ENCODE measurements at regions not wholly inside any gene's neighbourhood (a gene's known extent, or its start where the extent isn't known, plus 50 kb on each side); places are given as distances from the start of the nearest gene placed in this dataset.

GRCh38 chr3:147132168-147132567 is 274.2 kb downstream of the ZIC4 start:
- no peak overlapping the region for H3K4ac ChIP-seq (ENCODE audit: low read depth, low read length)
- no peak for DNase-seq
- no peaks in the 10 kb centered on the region for H3K79me2 ChIP-seq (ENCODE audit: control insufficient read depth, insufficient read depth, low read length)
- no peak overlapping the region for H4K5ac ChIP-seq (ENCODE audit: low read length)
- H2BK120ac ChIP-seq (ENCODE audit: low read depth, low read length) = no peak overlapping the region
- no CpG with 5 or more reads among the region's 1 CpG for WGBS (ENCODE audit: extremely low coverage, insufficient coverage, low lambda C conversion rate)
- H3K4me1 ChIP-seq (ENCODE audit: control insufficient read depth, low read depth, low read length) = no peaks in the 10 kb centered on the region
- no peak overlapping the region for H3K4me3 ChIP-seq (ENCODE audit: low read length)
- H3K27me3 ChIP-seq (ENCODE audit: insufficient read depth, low read length, poor library complexity) = no peaks in the 10 kb centered on the region
- no peak overlapping the region for H3K18ac ChIP-seq (ENCODE audit: low read length)
- no peaks in the 10 kb centered on the region for H3K36me3 ChIP-seq (ENCODE audit: control insufficient read depth, insufficient read depth, low read length)
- H2BK5ac ChIP-seq (ENCODE audit: low read length) = no peak overlapping the region
- no peak overlapping the region for H3K56ac ChIP-seq (ENCODE audit: low read length)
- no peak overlapping the region for H2BK15ac ChIP-seq (replicated peaks; ENCODE audit: low read depth)
- no peak overlapping the region for H3K9ac ChIP-seq (ENCODE audit: low read length)
- no peak overlapping the region for H3K27ac ChIP-seq (ENCODE audit: low read depth, low read length)
- no peak overlapping the region for H2AK5ac ChIP-seq (ENCODE audit: low read length)
- H4K8ac ChIP-seq (ENCODE audit: low read depth, low read length) = no peak overlapping the region
- H3K23ac ChIP-seq (ENCODE audit: low read length) = no peak overlapping the region
- H3K79me1 ChIP-seq (ENCODE audit: low read length) = no peaks in the 10 kb centered on the region
- H3K4me2 ChIP-seq (ENCODE audit: low read length) = no peak overlapping the region

GRCh38 chr3:147130461-147130860 is 275.9 kb downstream of the ZIC4 start:
- Histone ChIP-seq H3K18ac (ENCODE audit: low read length) (no peak overlapping the region), H2BK15ac (replicated peaks; ENCODE audit: low read depth) (no peak overlapping the region), H2BK5ac (ENCODE audit: low read length) (no peak overlapping the region), H4K5ac (ENCODE audit: low read length) (no peak overlapping the region), H4K8ac (ENCODE audit: low read depth, low read length) (no peak overlapping the region), H3K79me2 (ENCODE audit: control insufficient read depth, insufficient read depth, low read length) (no peaks in the 10 kb centered on the region), H3K56ac (ENCODE audit: low read length) (no peak overlapping the region), H3K4me1 (ENCODE audit: control insufficient read depth, low read depth, low read length) (no peaks in the 10 kb centered on the region), H3K4ac (ENCODE audit: low read depth, low read length) (no peak overlapping the region), H3K4me2 (ENCODE audit: low read length) (no peak overlapping the region), H3K9ac (ENCODE audit: low read length) (no peak overlapping the region), H3K27me3 (ENCODE audit: insufficient read depth, low read length, poor library complexity) (no peaks in the 10 kb centered on the region), H2BK120ac (ENCODE audit: low read depth, low read length) (no peak overlapping the region), H3K79me1 (ENCODE audit: low read length) (no peaks in the 10 kb centered on the region), H3K4me3 (ENCODE audit: low read length) (no peak overlapping the region), H3K27ac (ENCODE audit: low read depth, low read length) (no peak overlapping the region), H3K36me3 (ENCODE audit: control insufficient read depth, insufficient read depth, low read length) (no peaks in the 10 kb centered on the region), H2AK5ac (ENCODE audit: low read length) (no peak overlapping the region), H3K23ac (ENCODE audit: low read length) (no peak overlapping the region)
- DNase-seq = no peak
- WGBS (ENCODE audit: extremely low coverage, insufficient coverage, low lambda C conversion rate) = no CpG with 5 or more reads among the region's 2 CpGs

GRCh38 chr3:147129665-147130064 is 276.7 kb downstream of the ZIC4 start:
- H3K4me2 ChIP-seq (ENCODE audit: low read length) = no peak overlapping the region
- no peak overlapping the region for H3K9ac ChIP-seq (ENCODE audit: low read length)
- no peak overlapping the region for H4K5ac ChIP-seq (ENCODE audit: low read length)
- no peak overlapping the region for H3K23ac ChIP-seq (ENCODE audit: low read length)
- no peak overlapping the region for H3K4me3 ChIP-seq (ENCODE audit: low read length)
- no peaks in the 10 kb centered on the region for H3K27me3 ChIP-seq (ENCODE audit: insufficient read depth, low read length, poor library complexity)
- H4K8ac ChIP-seq (ENCODE audit: low read depth, low read length) = no peak overlapping the region
- H2BK5ac ChIP-seq (ENCODE audit: low read length) = no peak overlapping the region
- H3K36me3 ChIP-seq (ENCODE audit: control insufficient read depth, insufficient read depth, low read length) = no peaks in the 10 kb centered on the region
- H2BK15ac ChIP-seq (replicated peaks; ENCODE audit: low read depth) = no peak overlapping the region
- H3K27ac ChIP-seq (ENCODE audit: low read depth, low read length) = no peak overlapping the region
- no peak overlapping the region for H3K4ac ChIP-seq (ENCODE audit: low read depth, low read length)
- no peak overlapping the region for H3K56ac ChIP-seq (ENCODE audit: low read length)
- no CpG with 5 or more reads among the region's 8 CpGs for WGBS (ENCODE audit: extremely low coverage, insufficient coverage, low lambda C conversion rate)
- H2AK5ac ChIP-seq (ENCODE audit: low read length) = no peak overlapping the region
- H3K18ac ChIP-seq (ENCODE audit: low read length) = no peak overlapping the region
- no peaks in the 10 kb centered on the region for H3K79me1 ChIP-seq (ENCODE audit: low read length)
- H2BK120ac ChIP-seq (ENCODE audit: low read depth, low read length) = no peak overlapping the region
- no peaks in the 10 kb centered on the region for H3K79me2 ChIP-seq (ENCODE audit: control insufficient read depth, insufficient read depth, low read length)
- H3K4me1 ChIP-seq (ENCODE audit: control insufficient read depth, low read depth, low read length) = no peaks in the 10 kb centered on the region
- no peak for DNase-seq

DNA sequence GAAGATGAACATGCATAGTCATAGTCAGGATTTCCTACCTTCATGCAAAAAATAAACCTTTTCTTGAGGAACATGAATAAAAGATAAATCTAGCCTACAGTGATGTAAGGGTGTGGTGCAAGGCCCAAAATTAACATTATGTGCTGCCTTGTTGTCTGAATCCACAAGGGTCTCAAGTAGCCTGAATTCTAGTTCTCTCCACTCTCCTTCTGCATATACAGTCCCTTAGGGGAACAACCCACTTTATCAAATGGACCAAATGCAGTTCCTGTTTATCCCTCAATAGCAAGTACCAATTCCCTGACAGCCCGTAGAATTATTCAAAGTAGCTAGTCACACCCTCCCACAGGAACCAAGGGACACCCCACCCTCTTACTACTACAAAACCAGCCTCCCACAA is 284.0 kb downstream of the ZIC4 start:
- no peak overlapping the region for H3K9ac ChIP-seq (ENCODE audit: low read length)
- no peak overlapping the region for H2BK5ac ChIP-seq (ENCODE audit: low read length)
- WGBS (ENCODE audit: extremely low coverage, insufficient coverage, low lambda C conversion rate) = no CpG with 5 or more reads among the region's 1 CpG

DNA sequence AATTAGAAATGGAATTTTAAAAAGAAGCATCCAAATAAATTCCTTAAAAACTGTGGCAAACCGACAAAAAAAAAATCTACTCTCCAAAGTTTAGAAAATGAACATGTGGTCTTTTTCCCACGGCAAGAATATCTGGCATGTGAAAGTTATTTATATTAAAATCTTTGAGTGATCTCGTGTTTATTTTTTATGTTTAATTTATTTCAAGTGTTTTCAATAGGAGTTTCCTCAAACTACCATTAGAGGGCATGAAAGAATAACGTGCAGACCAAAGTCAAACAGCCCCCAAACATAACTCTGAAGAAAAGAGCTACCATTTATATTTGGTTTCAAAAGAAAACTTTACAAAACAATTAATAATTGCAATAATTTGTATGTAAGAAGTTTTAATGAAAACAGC is 286.4 kb downstream of the ZIC4 start:
- Histone ChIP-seq H4K8ac (ENCODE audit: low read depth, low read length) (no peak overlapping the region), H3K23ac (ENCODE audit: low read length) (no peak overlapping the region), H3K36me3 (ENCODE audit: control insufficient read depth, insufficient read depth, low read length) (no peaks in the 10 kb centered on the region), H3K27me3 (ENCODE audit: insufficient read depth, low read length, poor library complexity) (no peaks in the 10 kb centered on the region), H3K9ac (ENCODE audit: low read length) (no peak overlapping the region), H3K79me2 (ENCODE audit: control insufficient read depth, insufficient read depth, low read length) (no peaks in the 10 kb centered on the region), H2BK15ac (replicated peaks; ENCODE audit: low read depth) (no peak overlapping the region), H2BK5ac (ENCODE audit: low read length) (no peak overlapping the region), H2AK5ac (ENCODE audit: low read length) (no peak overlapping the region), H3K27ac (ENCODE audit: low read depth, low read length) (no peak overlapping the region), H3K79me1 (ENCODE audit: low read length) (no peaks in the 10 kb centered on the region), H3K4me3 (ENCODE audit: low read length) (no peak overlapping the region), H3K4me2 (ENCODE audit: low read length) (no peak overlapping the region), H2BK120ac (ENCODE audit: low read depth, low read length) (no peak overlapping the region), H3K18ac (ENCODE audit: low read length) (no peak overlapping the region), H4K5ac (ENCODE audit: low read length) (no peak overlapping the region), H3K56ac (ENCODE audit: low read length) (no peak overlapping the region), H3K4me1 (ENCODE audit: control insufficient read depth, low read depth, low read length) (no peaks in the 10 kb centered on the region), H3K4ac (ENCODE audit: low read depth, low read length) (no peak overlapping the region)
- no CpG with 5 or more reads among the region's 4 CpGs for WGBS (ENCODE audit: extremely low coverage, insufficient coverage, low lambda C conversion rate)
- DNase-seq = peak; percentile 20

More for the DNA sequence above, 284.0 kb downstream of the ZIC4 start:
- no peaks in the 10 kb centered on the region for H3K36me3 ChIP-seq (ENCODE audit: control insufficient read depth, insufficient read depth, low read length)
- no peak overlapping the region for H4K5ac ChIP-seq (ENCODE audit: low read length)
- H3K23ac ChIP-seq (ENCODE audit: low read length) = no peak overlapping the region
- H2AK5ac ChIP-seq (ENCODE audit: low read length) = no peak overlapping the region
- H3K4me1 ChIP-seq (ENCODE audit: control insufficient read depth, low read depth, low read length) = no peaks in the 10 kb centered on the region
- DNase-seq = no peak
- no peak overlapping the region for H3K56ac ChIP-seq (ENCODE audit: low read length)
- H2BK15ac ChIP-seq (replicated peaks; ENCODE audit: low read depth) = no peak overlapping the region
- no peak overlapping the region for H3K4me2 ChIP-seq (ENCODE audit: low read length)
- no peaks in the 10 kb centered on the region for H3K27me3 ChIP-seq (ENCODE audit: insufficient read depth, low read length, poor library complexity)
- H4K8ac ChIP-seq (ENCODE audit: low read depth, low read length) = no peak overlapping the region
- H3K4me3 ChIP-seq (ENCODE audit: low read length) = no peak overlapping the region
- H2BK120ac ChIP-seq (ENCODE audit: low read depth, low read length) = no peak overlapping the region
- H3K18ac ChIP-seq (ENCODE audit: low read length) = no peak overlapping the region
- no peak overlapping the region for H3K27ac ChIP-seq (ENCODE audit: low read depth, low read length)
- H3K79me2 ChIP-seq (ENCODE audit: control insufficient read depth, insufficient read depth, low read length) = no peaks in the 10 kb centered on the region
- no peaks in the 10 kb centered on the region for H3K79me1 ChIP-seq (ENCODE audit: low read length)
- no peak overlapping the region for H3K4ac ChIP-seq (ENCODE audit: low read depth, low read length)

DNA sequence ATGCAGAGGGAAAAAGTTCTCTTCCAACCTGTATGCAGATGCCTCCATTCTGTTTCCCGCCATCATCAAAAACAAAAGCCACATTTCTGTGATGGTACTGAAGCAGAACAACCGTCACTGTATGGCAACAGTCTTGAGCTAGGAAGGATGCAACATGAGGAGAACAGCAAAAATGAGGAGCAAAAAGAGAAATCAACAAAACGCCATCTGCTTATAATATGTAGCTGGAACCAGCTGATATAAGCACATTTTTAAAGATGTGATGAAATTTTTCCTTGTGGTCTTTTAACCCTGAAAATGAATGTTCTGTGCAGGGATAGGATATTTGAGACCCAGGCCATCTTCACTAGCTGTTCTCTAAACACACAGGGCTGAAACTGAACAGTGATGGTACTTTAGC is 287.0 kb downstream of the ZIC4 start:
- no CpG with 5 or more reads among the region's 3 CpGs for WGBS (ENCODE audit: extremely low coverage, insufficient coverage, low lambda C conversion rate)
- H3K18ac ChIP-seq (ENCODE audit: low read length) = no peak overlapping the region
- no peak for DNase-seq

More for the DNA sequence above, 287.0 kb downstream of the ZIC4 start:
- Histone ChIP-seq H3K56ac (ENCODE audit: low read length) (no peak overlapping the region), H3K27me3 (ENCODE audit: insufficient read depth, low read length, poor library complexity) (no peaks in the 10 kb centered on the region), H2BK5ac (ENCODE audit: low read length) (no peak overlapping the region), H4K5ac (ENCODE audit: low read length) (no peak overlapping the region), H3K4me3 (ENCODE audit: low read length) (no peak overlapping the region), H3K79me1 (ENCODE audit: low read length) (no peaks in the 10 kb centered on the region), H4K8ac (ENCODE audit: low read depth, low read length) (no peak overlapping the region), H3K4ac (ENCODE audit: low read depth, low read length) (no peak overlapping the region), H3K27ac (ENCODE audit: low read depth, low read length) (no peak overlapping the region), H3K9ac (ENCODE audit: low read length) (no peak overlapping the region), H3K4me1 (ENCODE audit: control insufficient read depth, low read depth, low read length) (no peaks in the 10 kb centered on the region), H3K79me2 (ENCODE audit: control insufficient read depth, insufficient read depth, low read length) (no peaks in the 10 kb centered on the region), H3K36me3 (ENCODE audit: control insufficient read depth, insufficient read depth, low read length) (no peaks in the 10 kb centered on the region), H3K23ac (ENCODE audit: low read length) (no peak overlapping the region), H3K4me2 (ENCODE audit: low read length) (no peak overlapping the region), H2BK120ac (ENCODE audit: low read depth, low read length) (no peak overlapping the region), H2BK15ac (replicated peaks; ENCODE audit: low read depth) (no peak overlapping the region), H2AK5ac (ENCODE audit: low read length) (no peak overlapping the region)

All from mesendoderm (in vitro differentiated cells).